Testis (tissue), 2 donors: ENCODE measurements at regions not wholly inside any gene's neighbourhood (a gene's known extent, or its start where the extent isn't known, plus 50 kb on each side); places are given as distances from the start of the nearest gene placed in this dataset.

Source experiments
- CTCF ChIP-seq, 3 experiments: fragments of 450-650 bp in 2 of 3; fragments of 200-600 bp in 1 of 3; sonication (generic) in 1 of 3; IDR thresholded peaks; one replicate each; pipeline ENCODE4 v1.5.1; 2016 to 2019; ENCODE audit warnings: antibody characterized with exemption in 3 of 3, mild to moderate bottlenecking in 2 of 3, moderate library complexity in 1 of 3
- POLR2A ChIP-seq: fragments of 450-650 bp; IDR thresholded peaks from one replicate; pipeline ENCODE4 v1.6.1; 2017; ENCODE audit warnings: antibody characterized with exemption, mild to moderate bottlenecking, moderate library complexity

GRCh38 chr5:25150819-25151218 is 506.0 kb upstream of the CDH10 start:
- TF ChIP-seq POLR2A (no peak), CTCF (IDR thresholded peaks at IDR 0.05) (no peak)
